ENCODE measurements at regions not wholly inside any gene's neighbourhood (a gene's known extent, or its start where the extent isn't known, plus 50 kb on each side); places are given as distances from the start of the nearest gene placed in this dataset.

GRCh38 chr3:105293441-105293840, 73.3 kb upstream of the ALCAM start:
- no peak overlapping the region for H4K91ac ChIP-seq (replicated peaks; ENCODE audit: insufficient read length, low read length)
- no peak overlapping the region for H3K4me3 ChIP-seq (ENCODE audit: extremely low read depth in 1 of 4, insufficient read depth in 2 of 4, low read depth in 3 of 4, low read length in 4 of 4)
- no peak overlapping the region for H2AFZ ChIP-seq (ENCODE audit: low read length)
- H3K9ac ChIP-seq (replicated peaks in 1 of 4; ENCODE audit: extremely low read depth in 1 of 4, low read depth in 3 of 4, low read length in 3 of 4): no peak overlapping the region
- no peak overlapping the region for H3K4ac ChIP-seq (replicated peaks; ENCODE audit: insufficient read length, low read depth, low read length)
- H3K79me2 ChIP-seq (ENCODE audit: control insufficient read depth in 1 of 2, insufficient read depth in 2 of 2, low read length in 2 of 2): no peaks in the 10 kb centered on the region
- no peak overlapping the region for H2BK20ac ChIP-seq (ENCODE audit: low read length)
- FAIRE-seq: no peak
- H3K27me3 ChIP-seq (replicated peaks in 1 of 4; ENCODE audit: control insufficient read depth in 3 of 4, extremely low read depth in 1 of 4, insufficient read depth in 3 of 4, low read length in 3 of 4): no peaks in the 10 kb centered on the region
- H2BK5ac ChIP-seq (ENCODE audit: low read depth, low read length): no peak overlapping the region
- no peak overlapping the region for H4K8ac ChIP-seq (ENCODE audit: extremely low read depth, insufficient read depth, low read length)
- no peak overlapping the region for H2AK5ac ChIP-seq (ENCODE audit: low read depth, low read length)
- H3K23me2 ChIP-seq (ENCODE audit: low read depth, low read length): no peaks in the 10 kb centered on the region
- H3K18ac ChIP-seq (ENCODE audit: extremely low read depth, low read length): no peak overlapping the region
- H2BK15ac ChIP-seq (ENCODE audit: low read length): no peak overlapping the region
- no peak overlapping the region for H3K23ac ChIP-seq (ENCODE audit: insufficient read length)
- no peak overlapping the region for H3K4me2 ChIP-seq (ENCODE audit: insufficient read depth in 1 of 2, low read depth in 2 of 2, low read length in 2 of 2)
- no peaks in the 10 kb centered on the region for H4K20me1 ChIP-seq (replicated peaks in 1 of 2; ENCODE audit: control insufficient read depth in 1 of 2, insufficient read depth in 2 of 2, low read length in 2 of 2)
- no peak overlapping the region for H2BK120ac ChIP-seq (replicated peaks; ENCODE audit: low read depth, low read length)
- H3K79me1 ChIP-seq (ENCODE audit: low read depth, low read length): no peaks in the 10 kb centered on the region
- no peak overlapping the region for H2BK12ac ChIP-seq (ENCODE audit: low read depth, low read length)
- no peak overlapping the region for H4K5ac ChIP-seq (ENCODE audit: insufficient read length, low read depth, low read length)
- POLR2A ChIA-PET (ENCODE audit: partially characterized antibody): no interaction called here
- WGBS, 2 experiments (ENCODE audit: extremely low coverage in 1 of 2, insufficient coverage in 1 of 2, insufficient read length in 1 of 2, insufficient replicate concordance in 2 of 2, low coverage in 1 of 2, low lambda C conversion rate in 2 of 2, missing lambda C conversion rate in 1 of 2): 90% methylated on average over 1 of the region's 1 CpG; no CpG with 5 or more reads in 1 of the 2 experiments
- H3K9me3 ChIP-seq (ENCODE audit: insufficient read depth in 2 of 2, low read depth in 1 of 2, low read length in 1 of 2): 0 out of 4 replicates have a peak, but pooled peaks cover 0 to 4% of the 10 kb centered on the region in 2 experiments
- no peak overlapping the region for H3K27ac ChIP-seq (ENCODE audit: low read depth, low read length)
- CTCF ChIA-PET (ENCODE audit: partially characterized antibody): no interaction called here
- H3K14ac ChIP-seq (ENCODE audit: insufficient read length): no peak overlapping the region
- DNase-seq (ENCODE audit: low read depth in 1 of 2, low spot score in 2 of 2): no peak
- H3K36me3 ChIP-seq (ENCODE audit: control insufficient read depth in 2 of 4, insufficient read depth in 4 of 4, low read length in 3 of 4): no peaks in the 10 kb centered on the region
- H3K4me1 ChIP-seq (replicated peaks in 1 of 4; ENCODE audit: control insufficient read depth in 3 of 4, insufficient read depth in 4 of 4, low read length in 3 of 4): no peaks in the 10 kb centered on the region
- no peak overlapping the region for H3K56ac ChIP-seq (replicated peaks; ENCODE audit: insufficient read length, low read depth, low read length)
- TF ChIP-seq RXRA (IDR thresholded peaks at IDR 0.05; ENCODE audit: insufficient read depth, low read depth, low read length) (no peak), KDM5A (IDR thresholded peaks at IDR 0.05; ENCODE audit: low read length) (no peak), SP4 (IDR thresholded peaks at IDR 0.05; ENCODE audit: low read length) (no peak), JUND (IDR thresholded peaks at IDR 0.05; ENCODE audit: low read length) (no peak), PHF8 (conservative IDR thresholded peaks at IDR 0.05; ENCODE audit: low read depth, low read length) (no peak), ATF2 (IDR thresholded peaks at IDR 0.05; ENCODE audit: low read length) (no peak), CREB1 (IDR thresholded peaks at IDR 0.05) (no peak), GTF2F1 (IDR thresholded peaks at IDR 0.05; ENCODE audit: borderline replicate concordance, low read depth, low read length) (no peak), HDAC2 (IDR thresholded peaks at IDR 0.05; ENCODE audit: borderline replicate concordance in 1 of 2, low read depth in 2 of 2, low read length in 2 of 2) (no peak), BCL11A (IDR thresholded peaks at IDR 0.05; ENCODE audit: low read depth in 2 of 2, low read length in 2 of 2) (no peak)
